GM18873 (cell line): ENCODE measurements at regions not wholly inside any gene's neighbourhood (a gene's known extent, or its start where the extent isn't known, plus 50 kb on each side); places are given as distances from the start of the nearest gene placed in this dataset.
"Not testable (repeated sequence)": the region's sequence is repeated elsewhere in the genome, so short reads cannot be mapped to it uniquely, and the experiment has no call there.

Experiments used
- ATAC-seq: cut with Tn5 transposase; IDR thresholded peaks from one replicate; pipeline ENCODE4 v1.9.1; 2021; ENCODE audit warnings: mild to moderate bottlenecking, moderate library complexity, moderate number of reproducible peaks; ENCODE audit not compliant: unreplicated experiment, low FRiP score

DNA sequence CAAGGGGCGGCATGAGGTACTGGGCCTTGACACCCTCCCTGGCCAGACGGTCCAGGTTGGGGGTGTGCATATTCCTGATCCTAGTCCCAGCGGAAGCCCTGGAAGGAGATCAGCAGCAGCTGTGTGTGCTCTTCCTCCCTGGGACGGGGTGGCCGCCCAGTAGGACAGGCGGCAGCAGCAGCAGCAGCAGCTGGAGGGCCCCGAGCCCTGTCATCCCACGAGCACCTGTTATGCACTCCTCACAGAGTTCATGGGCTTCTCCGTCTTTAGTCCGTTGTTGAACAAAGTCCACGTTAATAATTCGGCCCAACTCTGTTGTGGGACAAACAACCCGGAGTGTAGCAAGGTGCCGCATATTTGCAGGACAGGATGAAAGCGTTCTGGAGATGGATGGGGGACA is 205.6 kb downstream of the OTOP1 start:
- not testable (repeated sequence) for ATAC-seq

DNA sequence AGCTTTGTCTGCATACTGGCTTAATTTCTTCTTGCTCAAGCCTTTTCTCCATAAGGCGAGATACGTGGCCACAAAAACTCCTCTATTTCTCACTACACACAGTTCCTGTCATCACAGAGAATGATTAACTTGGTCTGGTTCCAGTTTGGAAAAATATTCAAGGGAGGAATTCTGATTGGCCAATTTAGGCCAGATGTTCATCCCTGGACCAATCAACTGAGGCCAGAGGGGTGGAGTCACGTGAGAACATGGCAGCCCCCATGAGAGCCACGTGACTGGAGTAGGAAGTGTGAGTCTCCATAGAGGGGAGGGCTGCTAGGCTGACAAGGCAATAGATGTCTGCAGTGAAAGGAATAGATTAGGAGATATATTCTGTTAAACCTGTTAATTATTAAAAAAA is 200.0 kb downstream of the OTOP1 start:
- ATAC-seq = not testable (repeated sequence)

DNA sequence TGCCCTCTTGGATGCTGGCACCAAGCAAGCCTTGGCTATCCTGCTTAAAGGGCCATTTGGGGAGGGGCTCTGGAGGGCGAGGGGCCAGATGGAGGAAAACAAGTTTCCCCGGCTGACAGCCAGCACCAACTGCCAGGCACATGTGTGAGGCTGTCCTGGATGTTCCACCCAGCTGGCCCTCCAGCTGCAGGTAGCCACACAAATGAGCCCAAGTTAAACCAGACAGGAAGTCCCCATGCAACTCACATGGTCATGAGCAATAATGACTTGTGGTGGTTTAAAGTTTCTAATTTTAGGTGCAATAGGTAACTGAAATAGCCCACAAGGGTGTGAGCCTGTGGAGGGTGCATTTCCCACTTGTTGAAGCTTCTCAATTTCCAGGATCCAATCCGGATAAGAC is 198.0 kb downstream of the OTOP1 start:
- not testable (repeated sequence) for ATAC-seq

DNA sequence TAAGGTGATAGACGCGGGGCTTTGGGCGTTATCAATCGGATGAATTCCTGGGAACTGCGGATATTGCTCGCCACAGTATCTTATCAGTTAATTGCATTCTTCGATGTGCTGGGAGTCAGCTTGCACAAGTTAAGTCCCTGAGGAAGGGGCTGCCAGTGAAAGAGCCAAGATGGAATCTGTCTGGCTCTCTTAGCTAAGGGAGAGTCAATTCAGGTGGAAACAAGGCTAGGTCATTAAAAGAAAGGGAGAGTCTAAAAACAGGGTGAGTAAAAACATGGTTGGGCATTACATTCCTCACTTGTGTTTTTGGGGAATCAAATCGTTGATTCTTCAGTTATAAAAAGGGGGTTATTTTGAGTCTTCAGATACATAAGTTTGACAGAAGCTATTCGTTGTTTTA is 196.2 kb downstream of the OTOP1 start:
- not testable (repeated sequence) for ATAC-seq

DNA sequence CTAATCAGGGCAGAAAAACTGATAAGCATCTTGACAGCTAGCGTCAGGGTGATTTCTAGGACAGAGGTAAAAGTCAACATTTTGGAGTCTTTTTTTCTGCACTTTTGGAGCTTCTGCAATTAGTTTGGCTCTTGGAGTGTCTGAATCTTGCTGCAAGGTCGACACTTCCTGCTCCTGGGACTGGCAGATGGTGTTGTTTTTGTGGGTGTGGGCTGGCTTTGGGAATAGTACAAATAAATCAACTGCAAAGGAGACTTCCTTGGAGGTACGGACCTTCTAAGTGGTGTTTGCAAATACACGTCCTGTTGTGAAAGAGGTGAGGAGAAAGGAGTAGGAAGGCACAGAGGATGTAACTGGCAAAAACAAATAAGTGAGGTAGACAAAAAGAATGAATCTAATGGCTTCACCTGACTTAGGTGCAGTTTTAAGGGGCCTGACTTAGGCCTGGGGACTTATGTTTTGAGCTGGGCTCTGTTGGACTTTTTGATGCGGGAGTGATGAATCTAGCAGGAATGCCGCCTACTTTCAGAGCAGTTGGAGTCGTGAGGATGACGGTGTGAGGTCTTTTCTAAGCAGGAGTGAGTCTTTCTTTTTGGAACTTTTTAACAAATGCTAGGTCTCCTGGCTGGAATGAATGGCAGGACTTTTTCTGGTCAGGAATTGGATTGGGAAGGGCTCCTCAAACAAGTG is 195.1 kb downstream of the OTOP1 start:
- not testable (repeated sequence) for ATAC-seq

DNA sequence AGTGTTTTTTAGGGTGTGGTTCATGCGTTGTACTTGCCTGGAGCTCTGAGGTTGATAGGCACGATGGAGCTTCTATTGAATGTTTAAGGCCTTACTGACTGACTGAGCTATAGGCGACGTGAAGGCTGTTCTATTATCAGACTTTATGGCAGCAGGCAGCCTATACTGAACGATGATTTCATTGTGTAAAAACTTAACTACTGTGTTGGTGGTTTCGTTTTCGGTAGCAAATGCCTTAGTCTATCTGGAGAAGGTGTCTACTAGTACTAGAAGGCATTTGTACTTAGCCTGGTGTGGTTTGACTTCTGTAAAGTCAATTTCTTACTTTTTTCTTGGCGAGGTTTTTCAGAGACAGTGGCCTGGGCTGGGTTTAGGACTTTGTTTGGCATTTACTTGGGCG is 194.4 kb downstream of the OTOP1 start:
- ATAC-seq = not testable (repeated sequence)

DNA sequence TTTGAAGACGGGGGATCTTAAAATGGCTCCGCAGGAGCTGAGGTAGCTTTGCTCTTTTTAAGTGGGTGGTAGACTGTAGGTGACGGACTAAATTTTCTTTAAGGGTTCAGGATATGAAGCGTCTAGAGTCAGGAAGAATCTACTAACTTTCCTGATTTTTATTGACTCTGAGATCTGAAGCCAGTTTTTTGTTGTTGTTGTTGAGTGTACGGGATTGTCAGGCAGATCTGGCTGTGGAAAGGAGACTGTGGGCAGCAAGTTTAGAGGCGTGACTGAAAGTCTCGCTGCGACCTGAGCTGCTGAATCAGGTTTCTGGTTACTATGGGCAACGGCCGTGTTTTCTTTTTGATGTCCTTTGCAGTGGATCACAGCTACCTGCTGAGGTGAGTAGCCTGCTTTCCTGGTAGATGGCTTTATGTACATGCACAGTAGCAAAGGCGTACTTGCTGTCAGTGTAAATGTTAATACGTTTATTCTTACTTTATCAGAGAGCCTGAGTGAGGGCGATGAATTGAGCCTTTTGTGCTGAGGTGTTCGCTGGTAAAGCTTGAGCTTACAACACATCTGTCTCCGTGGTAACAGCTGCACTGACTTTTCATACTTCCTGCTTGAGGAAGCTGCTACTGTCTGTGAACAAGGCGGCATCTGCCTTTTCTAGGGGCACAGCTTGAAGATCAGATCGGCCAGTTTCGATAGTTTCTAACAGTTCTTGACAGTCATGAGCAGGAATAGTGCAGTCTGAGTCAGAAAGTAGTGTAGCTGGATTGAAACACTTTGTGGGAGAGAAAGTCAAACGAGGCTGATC is 193.7 kb downstream of the OTOP1 start:
- not testable (repeated sequence) for ATAC-seq

DNA sequence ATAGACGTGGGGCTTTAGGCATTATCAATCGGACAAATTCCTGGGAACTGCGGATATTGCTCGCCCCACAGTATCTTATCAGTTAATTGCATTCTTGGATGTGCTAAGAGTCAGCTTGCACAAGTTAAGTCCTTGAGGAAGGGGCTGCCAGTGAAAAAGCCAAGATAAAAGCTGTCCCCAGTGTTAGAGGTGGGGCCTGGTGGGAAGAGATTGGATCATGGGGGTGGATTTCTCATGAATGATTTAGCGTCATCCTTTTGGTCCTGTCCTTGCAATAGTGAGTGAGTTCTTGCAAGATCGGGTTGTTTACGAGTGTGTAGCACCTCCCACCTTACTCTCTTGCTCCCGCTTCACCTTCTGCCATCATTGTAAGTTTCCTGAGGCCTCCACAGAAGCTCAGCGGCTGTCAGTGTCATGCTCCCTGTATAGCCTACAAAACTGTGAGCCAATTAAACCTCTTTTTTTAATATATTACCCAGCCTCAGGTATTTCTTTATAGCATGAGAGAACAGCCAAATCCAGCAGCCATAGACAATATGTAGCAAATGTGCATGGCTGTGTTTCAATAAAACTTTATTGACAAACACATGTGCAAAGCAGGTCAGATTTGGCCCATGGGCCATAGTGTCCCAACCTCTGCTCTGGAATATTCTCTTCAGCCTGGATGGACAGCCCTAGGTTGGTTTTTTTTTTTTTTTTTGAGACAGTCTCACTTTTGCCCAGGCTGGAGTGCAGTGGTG is 189.2 kb downstream of the OTOP1 start:
- not testable (repeated sequence) for ATAC-seq

DNA sequence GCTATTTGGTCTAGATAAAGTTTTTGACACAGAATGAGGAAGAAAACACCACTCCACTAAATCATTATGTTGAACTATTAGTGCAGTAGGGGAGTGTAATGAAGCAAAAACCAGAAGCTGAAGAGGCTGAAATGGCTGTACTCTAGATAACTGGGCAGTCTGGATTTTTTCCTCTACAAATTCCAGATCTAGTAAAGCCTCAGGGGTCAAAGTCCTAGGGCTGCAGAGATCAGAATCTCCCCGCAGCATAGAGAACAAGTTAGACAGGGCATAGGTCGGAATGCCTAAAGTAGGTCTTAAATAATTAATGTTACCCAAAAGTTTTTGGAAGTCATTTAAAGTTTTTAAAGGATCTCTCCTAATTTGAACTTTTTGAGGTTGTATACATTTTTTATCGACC is 180.9 kb downstream of the OTOP1 start:
- not testable (repeated sequence) for ATAC-seq

DNA sequence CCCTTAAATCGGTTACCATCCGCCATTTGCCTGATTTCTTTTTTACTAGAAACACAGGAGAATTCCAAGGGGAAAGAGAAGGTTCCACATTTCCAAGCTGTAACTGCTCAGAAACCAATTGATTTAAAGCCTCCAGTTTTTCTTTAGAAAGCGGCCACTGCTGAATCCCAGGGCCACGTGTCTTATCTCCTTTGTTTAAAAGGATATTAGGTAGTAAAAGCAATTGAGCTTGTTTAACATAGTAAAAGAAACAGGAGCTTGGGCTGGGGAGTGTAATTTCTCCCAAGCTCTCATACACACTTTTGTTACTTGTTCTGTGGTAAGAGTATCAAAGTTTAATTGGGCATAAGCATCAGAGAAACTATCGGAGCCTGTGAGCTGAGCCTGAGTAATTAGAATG is 180.0 kb downstream of the OTOP1 start:
- ATAC-seq = not testable (repeated sequence)

DNA sequence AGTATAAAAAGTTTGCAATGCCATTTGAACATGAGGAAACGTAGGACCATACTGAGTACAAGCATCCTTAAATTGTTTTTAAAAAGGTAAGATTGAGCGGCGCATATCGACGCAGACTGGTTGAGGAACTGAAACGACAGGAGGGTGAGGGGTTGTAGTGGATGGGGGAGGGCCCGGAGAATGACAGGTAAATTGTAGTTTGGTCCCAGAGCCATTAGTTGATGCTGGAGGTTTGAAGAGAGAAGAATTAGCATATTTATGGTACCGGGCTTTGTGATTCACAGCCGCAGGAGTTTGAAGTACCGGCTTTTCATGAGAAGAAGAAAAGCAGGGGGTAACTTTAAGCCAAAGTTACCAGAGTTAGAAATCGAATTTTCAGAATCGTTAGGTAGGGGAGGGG is 179.5 kb downstream of the OTOP1 start:
- ATAC-seq = not testable (repeated sequence)

DNA sequence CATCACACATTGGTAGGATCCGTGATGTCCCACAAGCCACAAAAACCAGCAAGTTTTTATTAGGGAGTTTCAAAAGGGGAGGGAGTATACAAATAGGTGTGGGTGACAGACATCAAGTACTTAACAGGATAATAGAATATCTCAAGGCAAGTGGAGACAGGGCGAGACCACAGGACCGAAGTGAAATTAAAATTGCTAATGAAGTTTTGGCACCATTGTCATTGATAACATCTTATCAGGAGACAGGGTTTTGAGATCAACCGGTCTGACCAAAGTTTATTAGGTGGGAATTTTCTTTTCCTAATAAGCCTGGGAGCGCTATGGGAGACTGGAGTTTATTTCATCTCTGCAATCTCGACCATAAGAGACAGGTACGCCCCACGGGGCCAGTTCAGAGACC is 178.5 kb downstream of the OTOP1 start:
- not testable (repeated sequence) for ATAC-seq

DNA sequence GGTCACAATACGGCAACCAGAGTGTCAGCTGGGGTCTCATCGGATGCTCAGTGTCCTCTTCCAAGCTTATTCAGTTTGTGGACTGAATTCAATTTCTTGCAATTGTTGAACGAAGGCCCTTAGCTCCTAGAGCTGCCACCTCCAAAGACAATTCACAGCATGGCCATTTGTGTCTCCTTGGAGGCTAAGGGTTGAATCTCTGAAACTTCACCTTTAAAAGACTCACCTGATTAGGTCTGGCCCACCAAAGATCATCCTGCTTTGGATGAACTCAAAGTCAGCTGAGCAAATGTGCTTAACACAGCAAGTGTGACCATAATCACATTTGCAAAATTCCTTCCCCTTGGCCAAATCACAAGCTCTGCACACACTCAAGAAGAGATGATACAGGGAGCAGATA is 175.9 kb downstream of the OTOP1 start:
- ATAC-seq = not testable (repeated sequence)

DNA sequence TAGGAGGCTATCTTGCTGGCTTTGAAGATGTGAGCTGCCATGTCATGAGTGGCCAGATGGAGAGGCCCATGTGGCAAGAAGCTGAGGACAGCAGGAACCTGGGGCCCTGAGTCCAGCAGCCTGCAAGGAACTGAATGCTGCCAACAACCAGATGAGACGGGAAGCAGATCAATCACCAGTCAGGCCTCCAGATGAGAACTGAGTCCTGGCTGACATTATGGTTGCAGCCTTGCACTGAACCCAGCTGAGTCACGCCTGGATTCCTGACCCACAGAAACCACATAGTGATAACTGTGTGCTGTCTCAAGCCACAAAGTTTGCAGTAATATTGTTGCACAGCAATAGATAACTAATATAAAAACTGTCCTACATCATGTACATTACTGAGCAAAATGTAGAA is 173.8 kb downstream of the OTOP1 start:
- not testable (repeated sequence) for ATAC-seq

DNA sequence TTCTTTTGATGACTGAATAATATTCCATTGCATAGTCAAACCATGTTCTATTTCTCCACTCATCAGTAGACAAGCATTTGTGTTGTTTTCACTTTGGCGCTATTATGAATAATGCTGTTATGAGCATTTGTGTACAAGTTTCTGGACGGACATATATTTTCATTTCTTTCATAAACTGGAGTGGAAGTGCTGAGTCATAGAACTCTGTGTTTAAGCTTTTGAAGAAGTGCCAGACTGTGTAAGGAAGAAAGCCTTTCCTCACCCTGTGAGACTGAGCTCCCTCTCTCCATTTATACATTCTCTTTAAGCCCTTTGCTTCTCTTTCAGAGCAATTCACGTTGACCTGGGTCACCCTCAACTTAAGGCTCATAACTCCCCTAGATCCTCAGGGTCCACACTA is 169.5 kb downstream of the OTOP1 start:
- ATAC-seq = not testable (repeated sequence)

DNA sequence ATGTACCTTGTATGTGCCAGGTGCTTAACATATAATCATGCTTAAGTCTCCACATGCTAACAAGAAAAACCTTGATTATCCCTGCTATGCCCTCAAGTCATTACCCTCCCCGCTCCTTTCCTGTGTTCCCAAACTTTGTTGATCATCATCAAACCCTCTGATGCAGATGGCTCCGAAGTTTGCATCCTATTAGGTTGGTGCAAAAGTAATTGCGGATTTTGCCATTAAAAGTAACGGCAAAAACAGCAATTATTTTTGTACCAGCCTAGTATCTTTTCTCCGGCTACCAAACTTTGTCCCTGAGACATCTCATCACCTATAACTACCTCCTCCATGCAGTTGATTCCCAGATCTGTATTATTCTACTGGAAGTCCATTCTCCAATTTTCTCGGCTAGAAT is 142.6 kb downstream of the OTOP1 start:
- ATAC-seq = not testable (repeated sequence)

DNA sequence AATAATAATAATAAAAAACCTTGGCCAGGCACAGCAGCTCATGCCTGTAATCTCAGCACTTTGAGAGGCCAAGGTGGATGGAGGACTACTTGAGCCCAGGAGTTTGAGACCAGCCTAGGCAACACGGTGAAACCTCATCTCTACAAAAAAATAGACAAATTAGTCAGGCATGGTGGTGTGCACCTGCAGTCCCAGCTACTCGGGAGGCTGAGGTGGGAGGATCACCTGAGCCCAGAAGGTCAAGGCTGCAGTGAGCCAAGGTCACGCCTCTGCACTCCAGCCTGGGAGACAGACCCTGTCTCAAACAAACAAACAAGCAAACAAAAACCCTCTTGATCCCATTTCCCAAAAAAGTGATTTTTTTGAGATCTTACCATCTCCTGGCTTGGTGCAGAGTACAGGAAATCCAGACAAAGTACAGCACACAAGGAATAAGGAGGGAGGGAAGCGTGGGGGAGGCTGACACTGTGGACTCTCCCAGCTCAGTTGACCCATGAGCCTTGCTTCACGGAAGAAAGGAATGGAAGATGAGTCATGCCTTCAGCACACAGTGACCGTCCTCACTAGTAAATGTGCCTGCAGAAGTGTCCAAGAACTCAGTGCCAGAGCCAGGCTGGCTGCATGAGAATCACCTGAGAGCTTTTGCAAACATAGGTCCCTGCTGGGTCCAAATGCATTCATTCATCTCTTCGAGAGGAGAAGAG is 136.9 kb downstream of the OTOP1 start:
- ATAC-seq = not testable (repeated sequence)

DNA sequence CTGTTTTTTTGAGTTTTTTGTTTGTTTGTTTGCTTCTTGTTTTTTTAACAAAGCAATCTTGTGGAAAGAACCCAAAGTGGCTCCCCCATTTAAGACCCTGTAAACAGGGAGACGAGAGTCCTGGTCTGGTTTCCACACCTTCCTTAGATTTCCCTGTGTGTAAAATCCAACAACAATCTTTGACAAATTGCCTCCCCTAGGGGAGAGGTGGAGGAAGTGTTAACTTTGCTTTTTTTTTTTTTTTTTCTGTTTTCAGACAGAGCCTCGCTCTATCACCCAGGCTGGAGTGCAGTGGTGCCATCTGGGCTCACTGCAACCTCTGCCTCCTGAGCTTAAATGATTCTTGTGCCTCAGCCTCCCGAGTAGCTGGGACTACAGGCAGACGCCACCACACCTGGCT is 136.0 kb downstream of the OTOP1 start:
- not testable (repeated sequence) for ATAC-seq

DNA sequence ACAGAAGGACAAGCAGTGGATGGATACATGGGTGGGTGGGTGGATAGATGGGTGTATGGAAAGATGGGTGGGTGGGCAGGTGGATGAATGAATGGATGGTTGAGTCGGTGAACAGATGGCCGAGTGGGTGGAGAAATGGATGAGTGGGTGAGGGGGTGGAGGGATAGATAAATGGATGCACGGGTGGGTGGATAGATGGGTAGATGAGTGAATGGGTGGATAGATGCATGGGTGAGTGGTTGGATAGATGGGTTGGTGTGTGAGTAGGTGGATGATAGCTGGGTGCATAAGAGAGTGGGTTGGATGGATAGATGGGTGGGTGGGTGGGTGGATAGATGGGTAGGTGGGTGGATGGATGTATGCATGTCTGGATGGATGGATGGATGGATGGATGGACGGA is 134.6 kb downstream of the OTOP1 start:
- ATAC-seq = not testable (repeated sequence)

DNA sequence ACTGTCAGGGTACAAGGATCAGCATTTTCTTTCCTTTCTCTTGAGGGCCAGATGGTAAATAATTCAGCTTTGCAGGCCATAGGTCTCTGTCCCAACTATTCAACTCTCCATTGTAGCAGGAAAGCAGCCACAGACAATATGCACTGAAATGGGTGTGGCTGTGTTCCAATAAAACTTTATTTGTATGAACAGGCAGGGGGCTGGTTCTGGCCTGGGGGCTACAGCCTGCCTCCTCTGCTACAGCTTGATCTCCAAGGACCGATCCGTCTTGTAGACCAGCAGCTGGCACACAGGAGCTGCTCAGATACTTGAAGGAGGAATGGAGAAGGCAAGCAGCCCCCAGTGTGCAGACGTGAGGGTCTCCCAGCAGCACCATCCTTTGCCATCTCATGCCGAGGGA is 127.1 kb downstream of the OTOP1 start:
- ATAC-seq = not testable (repeated sequence)
